ENCODE measurements at regions not wholly inside any gene's neighbourhood (a gene's known extent, or its start where the extent isn't known, plus 50 kb on each side); places are given as distances from the start of the nearest gene placed in this dataset.
"Not testable (repeated sequence)": the region's sequence is repeated elsewhere in the genome, so short reads cannot be mapped to it uniquely, and the experiment has no call there.

DNA sequence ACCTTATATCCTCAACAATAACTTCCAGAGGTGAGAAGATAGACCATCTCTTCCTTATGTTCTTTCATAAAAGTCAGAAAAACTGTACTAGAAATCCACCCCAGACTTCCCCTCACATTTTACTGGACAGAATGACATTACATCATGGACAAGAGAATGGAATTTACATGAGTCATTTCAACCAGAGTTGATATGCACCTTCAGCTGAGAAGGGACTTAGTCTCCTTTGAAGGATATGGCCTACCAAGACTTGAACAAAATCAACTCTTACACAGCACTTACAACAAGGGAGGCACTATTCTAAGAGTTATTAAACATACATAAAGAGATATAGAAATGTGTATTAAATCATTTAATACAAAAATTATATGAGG, 380.0 kb upstream of the DPH6 start:
- no peak for DNase-seq (ENCODE audit: low read depth, low spot score)

GRCh38 chr15:35928847-35929246, 382.9 kb upstream of the DPH6 start:
- DNase-seq (ENCODE audit: low read depth, low spot score): no peak

DNA sequence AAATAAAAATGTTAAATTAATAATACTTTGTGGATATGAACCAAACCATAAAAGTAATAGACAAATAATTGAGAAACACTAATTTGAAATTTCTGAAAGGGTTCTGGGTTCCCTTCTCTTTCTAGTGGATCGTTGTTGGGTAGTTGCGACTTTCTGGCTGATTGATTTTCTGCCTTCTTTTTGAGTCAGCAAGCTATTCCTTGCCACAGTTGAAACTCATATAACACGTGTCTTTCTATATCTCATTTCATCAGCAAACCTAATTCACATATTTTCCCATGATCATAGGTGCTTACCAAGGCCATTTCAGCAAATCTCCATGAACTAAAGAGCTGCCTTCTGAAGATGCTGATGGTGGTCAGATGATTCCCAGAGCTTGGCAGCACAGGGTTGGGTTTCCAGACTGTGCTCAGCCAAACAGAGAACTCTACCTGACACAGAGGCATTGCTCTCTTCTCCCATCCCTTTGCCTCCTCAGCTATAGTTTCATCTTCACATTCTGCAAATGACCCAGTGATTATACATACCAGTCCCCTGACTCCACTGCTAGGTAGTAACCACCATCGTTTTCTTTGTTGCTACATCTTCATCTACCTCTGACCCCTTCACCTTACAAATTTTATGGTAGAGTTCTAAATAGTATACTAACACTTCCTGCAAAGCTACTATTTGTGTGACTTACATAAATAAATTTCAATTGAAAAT, 383.9 kb upstream of the DPH6 start:
- DNase-seq (ENCODE audit: low read depth, low spot score): no peak

- no peak for DNase-seq (ENCODE audit: low read depth, low spot score)
Observed at GRCh38 chr15:35931799-35932341, 385.9 kb upstream of the DPH6 start.

- DNase-seq (ENCODE audit: low read depth, low spot score): no peak
Observed at GRCh38 chr15:35932531-35932930, 386.6 kb upstream of the DPH6 start.

DNA sequence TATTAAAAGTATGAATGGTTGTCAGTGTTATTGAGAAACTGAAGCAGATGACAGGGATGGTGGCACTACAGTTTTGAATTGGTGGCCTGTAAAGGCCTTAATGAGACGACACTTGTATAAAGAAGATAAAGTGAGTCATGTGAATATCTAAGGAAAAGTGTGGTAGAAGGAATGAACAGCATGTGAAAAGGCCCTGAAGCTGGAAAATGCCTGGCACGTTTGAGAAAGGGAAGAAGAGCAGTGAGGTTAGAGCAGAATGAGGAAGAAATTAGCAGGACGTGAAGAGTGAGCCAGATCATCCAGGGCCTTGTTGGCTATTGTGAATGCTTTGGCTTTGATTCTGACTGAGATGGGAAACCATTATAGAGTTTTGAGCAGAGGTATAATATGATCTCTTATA, 387.6 kb upstream of the DPH6 start:
- no peak for DNase-seq (ENCODE audit: low read depth, low spot score)

DNA sequence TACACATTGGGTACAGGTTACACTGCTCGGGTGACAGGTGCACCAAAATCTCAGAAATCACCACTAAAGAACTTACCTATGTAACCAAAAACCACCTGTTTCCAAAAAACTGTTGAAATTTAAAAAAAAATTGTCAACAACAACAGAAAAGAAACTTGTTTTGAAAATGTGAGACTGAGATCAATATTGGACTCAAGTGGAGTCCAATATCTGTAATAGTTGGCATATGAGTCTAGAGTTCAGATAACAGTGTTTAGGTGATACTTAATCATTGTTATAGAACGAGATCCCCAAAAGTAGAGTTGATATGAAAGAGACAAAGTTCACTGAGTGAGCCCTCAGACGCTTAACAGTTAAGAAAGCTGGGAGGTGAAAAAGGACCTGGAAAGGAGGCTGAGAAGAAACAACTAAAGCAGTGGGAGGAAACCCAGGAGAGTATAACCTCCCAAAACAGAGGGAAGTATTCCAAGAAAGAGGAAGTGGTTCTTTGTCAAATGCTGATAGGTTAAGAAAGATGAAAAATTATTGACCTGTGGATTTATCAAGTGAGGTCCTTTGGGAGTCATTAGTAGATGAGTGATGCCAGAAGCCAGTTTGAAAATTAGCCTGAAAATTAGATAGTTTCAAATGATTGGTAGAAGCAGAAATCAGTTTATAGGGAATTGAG, 388.6 kb upstream of the DPH6 start:
- no peak for DNase-seq (ENCODE audit: low read depth, low spot score)

GRCh38 chr15:35936284-35936683, 390.3 kb upstream of the DPH6 start:
- DNase-seq (ENCODE audit: low read depth, low spot score): no peak

DNA sequence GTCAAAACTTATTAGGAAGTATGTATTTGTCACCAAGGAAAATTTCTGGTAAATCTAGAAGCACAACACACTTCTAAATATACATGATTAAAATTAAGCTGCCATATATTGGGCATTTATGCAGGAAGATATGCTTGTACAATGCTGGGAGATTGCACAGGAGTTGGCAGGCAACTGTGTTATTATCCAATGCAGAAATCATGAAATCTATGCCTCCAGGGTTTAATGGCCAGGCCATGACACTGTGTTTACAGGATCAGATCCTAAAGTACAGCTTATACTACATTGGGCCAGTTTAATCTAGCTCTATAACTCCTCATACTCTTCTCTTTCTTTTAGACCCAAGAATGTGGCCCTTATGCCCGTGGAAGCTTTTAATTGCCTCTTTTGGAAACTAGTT, 391.4 kb upstream of the DPH6 start:
- no peak for DNase-seq (ENCODE audit: low read depth, low spot score)

GRCh38 chr15:35944945-35945585, 399.1 kb upstream of the DPH6 start:
- DNase-seq (ENCODE audit: low read depth, low spot score): no peak

DNA sequence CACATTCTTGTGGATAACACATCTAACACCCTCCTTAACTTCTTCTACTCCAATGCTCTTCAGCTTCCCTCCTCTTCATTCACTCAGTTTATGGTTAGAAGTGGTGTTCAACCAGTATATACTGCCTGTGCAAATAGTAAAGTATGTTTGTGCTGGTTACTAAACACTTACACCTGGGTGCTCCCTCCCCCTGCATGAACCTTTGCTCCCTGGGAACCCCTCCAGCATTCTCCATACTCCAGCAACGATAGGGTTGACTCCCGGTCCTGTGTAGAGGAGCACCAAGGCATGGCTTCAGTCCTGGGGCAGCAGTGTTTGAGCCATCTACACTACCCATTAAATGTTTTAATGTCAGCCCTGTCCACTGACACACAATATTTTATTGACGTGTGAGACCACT, 407.5 kb upstream of the DPH6 start:
- DNase-seq (ENCODE audit: low read depth, low spot score): no peak

- DNase-seq (ENCODE audit: low read depth, low spot score): no peak
Observed at GRCh38 chr15:35956056-35956455, 410.1 kb upstream of the DPH6 start.

- no peak for DNase-seq (ENCODE audit: low read depth, low spot score)
Observed at GRCh38 chr15:35958021-35958420, 412.1 kb upstream of the DPH6 start.

- DNase-seq (ENCODE audit: low read depth, low spot score): no peak
Observed at GRCh38 chr15:35958975-35959374, 413.0 kb upstream of the DPH6 start.

DNA sequence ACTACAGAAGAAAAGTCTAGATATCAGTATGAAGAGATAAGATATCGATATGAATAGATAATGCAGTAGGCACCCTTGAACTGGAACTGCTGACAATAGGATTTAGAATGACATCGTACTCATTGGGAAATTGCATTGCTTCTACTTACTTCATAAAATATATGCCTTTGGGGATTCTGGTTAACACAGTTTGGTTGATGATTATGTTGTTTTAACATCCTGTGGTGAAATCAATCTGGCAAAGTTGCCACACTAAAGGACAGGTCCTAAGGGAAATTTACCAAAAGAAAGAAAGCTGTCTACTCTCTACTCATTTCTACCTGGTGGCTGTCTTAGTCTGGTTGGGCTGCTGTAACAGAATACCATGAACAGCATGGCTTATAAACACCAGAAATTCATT, 417.4 kb upstream of the DPH6 start:
- no peak for DNase-seq (ENCODE audit: low read depth, low spot score)

GRCh38 chr15:35966781-35967180, 420.8 kb upstream of the DPH6 start:
- DNase-seq (ENCODE audit: low read depth, low spot score): no peak

- not testable (repeated sequence) for DNase-seq (ENCODE audit: low read depth, low spot score)
Observed at GRCh38 chr15:35967968-35968367, 422.0 kb upstream of the DPH6 start.

DNA sequence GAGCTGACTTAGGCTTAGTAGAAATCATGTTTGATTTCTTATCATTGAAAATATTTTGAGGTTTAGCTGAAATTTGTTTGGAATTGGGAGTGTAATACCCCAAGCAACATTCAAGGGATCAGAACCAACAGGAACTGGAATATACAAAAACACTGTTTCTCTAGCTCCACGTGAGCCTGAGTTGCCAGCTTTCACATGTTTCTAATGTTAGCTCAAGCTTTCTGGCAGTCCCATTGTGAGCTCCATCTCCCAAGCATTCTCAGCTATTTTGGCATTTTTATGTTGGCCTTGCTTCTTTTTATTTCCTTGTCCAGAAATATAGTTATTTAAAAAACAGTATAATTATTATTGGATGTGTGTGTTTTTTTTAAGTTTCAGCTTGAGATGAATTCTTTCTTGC, 427.1 kb upstream of the DPH6 start:
- DNase-seq (ENCODE audit: low read depth, low spot score): no peak

GRCh38 chr15:35974052-35974451, 428.1 kb upstream of the DPH6 start:
- no peak for DNase-seq (ENCODE audit: low read depth, low spot score)

GRCh38 chr15:35975941-35976340, 430.0 kb upstream of the DPH6 start:
- no peak for DNase-seq (ENCODE audit: low read depth, low spot score)

- DNase-seq (ENCODE audit: low read depth, low spot score): no peak
Observed at GRCh38 chr15:35979608-35980007, 433.6 kb upstream of the DPH6 start.

DNA sequence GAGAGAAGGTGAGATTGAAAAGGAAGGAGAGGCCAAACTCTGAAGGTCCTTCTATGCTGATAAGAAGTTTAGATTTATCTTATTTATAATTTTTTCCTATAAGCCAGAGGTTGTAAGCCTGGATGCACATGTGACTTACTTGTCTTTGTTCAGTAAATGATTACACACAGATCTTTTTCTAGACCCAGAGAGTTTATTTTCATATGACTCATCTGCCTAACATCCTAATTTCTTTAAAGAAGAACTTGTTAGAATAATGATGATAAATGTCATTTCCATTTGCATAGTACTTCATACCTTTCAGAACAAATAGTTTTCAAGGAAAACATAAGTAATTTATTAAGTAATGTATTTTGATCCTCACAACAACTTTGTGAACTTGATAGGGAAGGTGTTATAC, 434.8 kb upstream of the DPH6 start:
- DNase-seq (ENCODE audit: low read depth, low spot score): no peak

- DNase-seq (ENCODE audit: low read depth, low spot score): no peak
Observed at GRCh38 chr15:35986191-35986721, 440.3 kb upstream of the DPH6 start.
